Calu3 (cell line): ENCODE measurements at regions not wholly inside any gene's neighbourhood (a gene's known extent, or its start where the extent isn't known, plus 50 kb on each side); places are given as distances from the start of the nearest gene placed in this dataset.

ENCODE experiments used
- BruUV-seq: library from RNA; stranded (reverse); fragments of 400-500 nt; replicated peaks from 2 replicates; lab custom pipeline; 2021; lab: Mats Ljungman, UMichigan
- CTCF ChIA-PET: fragments of 300-600 bp; sonication (Branson Sonifier 250); formaldehyde crosslinking; loops from one replicate; lab custom pipeline; 2022; ENCODE audit warnings: antibody characterized with exemption; lab: Charles Lee
- DNase-seq: peaks from one replicate; pipeline ENCODE4 v3.0.0; 2022
- H3K27ac Mint-ChIP-seq: one replicate; pipeline ENCODE4 v1.8.0; 2022; ENCODE audit warnings: mixed read lengths; ENCODE audit not compliant: unreplicated experiment
- H3K27me3 Mint-ChIP-seq: one replicate; pipeline ENCODE4 v1.8.0; 2022; ENCODE audit warnings: mixed read lengths; ENCODE audit not compliant: unreplicated experiment
- H3K36me3 Mint-ChIP-seq: one replicate; pipeline ENCODE4 v1.8.0; 2022; ENCODE audit warnings: mild to moderate bottlenecking, moderate library complexity, mixed read lengths; ENCODE audit not compliant: insufficient read depth, unreplicated experiment
- H3K4me1 Mint-ChIP-seq: one replicate; pipeline ENCODE4 v1.8.0; 2022; ENCODE audit warnings: mild to moderate bottlenecking, low read depth, mixed read lengths; ENCODE audit not compliant: unreplicated experiment
- H3K4me3 Mint-ChIP-seq: one replicate; pipeline ENCODE4 v1.8.0; 2022; ENCODE audit warnings: mild to moderate bottlenecking, low read depth, moderate library complexity, mixed read lengths; ENCODE audit not compliant: unreplicated experiment
- H3K9me3 Mint-ChIP-seq: one replicate; pipeline ENCODE4 v1.8.0; 2022; ENCODE audit warnings: low read depth, mixed read lengths; ENCODE audit not compliant: unreplicated experiment
- CTCF ChIP-seq: fragments of 200-600 bp; IDR thresholded peaks from one replicate; pipeline ENCODE4 v1.8.0; 2022; ENCODE audit warnings: antibody characterized with exemption; ENCODE audit not compliant: unreplicated experiment
- intact Hi-C: fragments of 100-400 bp; cut with micrococcal nuclease; formaldehyde crosslinking; loops from one replicate; pipeline ENCODE4 v1.10.0; 2022; ENCODE audit not compliant: unreplicated experiment

GRCh38 chr4:53902786-53903185 lies 161.6 kb downstream of the CHIC2 start:
- no peaks in the 10 kb centered on the region for H3K9me3 Mint-ChIP-seq
- CTCF ChIA-PET, result no interaction called here
- BruUV-seq, result no TSS peak

DNA sequence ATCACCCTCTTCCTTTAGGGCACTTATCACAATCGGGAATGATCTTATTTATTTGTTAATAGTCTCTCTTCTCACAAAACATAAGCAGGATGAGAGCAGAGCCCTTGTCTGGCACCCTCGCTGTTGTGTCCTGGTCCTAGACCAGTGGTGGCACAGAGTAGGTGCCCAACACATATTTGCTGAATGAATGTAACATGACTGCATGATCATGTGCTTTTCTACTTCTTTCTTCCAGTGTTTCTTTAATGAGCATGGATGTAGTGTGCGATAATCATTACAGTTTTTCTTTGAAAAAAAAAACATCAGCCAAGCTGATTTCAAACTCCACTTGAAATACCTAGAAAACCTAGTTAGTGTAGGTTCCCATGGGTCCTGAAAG lies 164.1 kb downstream of the CHIC2 start:
- BruUV-seq, result no TSS peak
- H3K4me3 Mint-ChIP-seq, result no peak overlapping the region
- H3K27ac Mint-ChIP-seq, result no peak overlapping the region
- TF ChIP-seq CTCF, result no peak
- H3K27me3 Mint-ChIP-seq, result peaks cover 27% of the 10 kb centered on the region
- CTCF ChIA-PET, result no interaction called here
- no peaks in the 10 kb centered on the region for H3K4me1 Mint-ChIP-seq
- H3K36me3 Mint-ChIP-seq, result no peaks in the 10 kb centered on the region
- intact Hi-C loops, result loop anchor here (10.0 kb wide), 3 partner anchors 195 to 395 kb away; no protein-coding TSS in a partner anchor
- H3K9me3 Mint-ChIP-seq, result no peaks in the 10 kb centered on the region
- DNase-seq, result no peak

More at GRCh38 chr4:53902786-53903185, 161.6 kb downstream of the CHIC2 start:
- TF ChIP-seq CTCF, result no peak
- Mint-ChIP-seq H3K27me3 (peaks cover 31% of the 10 kb centered on the region), H3K36me3 (no peaks in the 10 kb centered on the region), H3K4me3 (no peak overlapping the region), H3K4me1 (peaks cover 9% of the 10 kb centered on the region), H3K27ac (no peak overlapping the region)
- intact Hi-C loops, result loop anchor here (10.0 kb wide), 3 partner anchors 198 to 398 kb away; no protein-coding TSS in a partner anchor
- no peak for DNase-seq

- intact Hi-C loops, result loop anchor here (10.0 kb wide), 3 partner anchors 195 to 395 kb away; no protein-coding TSS in a partner anchor
- BruUV-seq, result no TSS peak
- no peak for TF ChIP-seq CTCF
- DNase-seq, result no peak
- H3K9me3 Mint-ChIP-seq, result no peaks in the 10 kb centered on the region
- no peaks in the 10 kb centered on the region for H3K4me1 Mint-ChIP-seq
- H3K36me3 Mint-ChIP-seq, result no peaks in the 10 kb centered on the region
- no peak overlapping the region for H3K27ac Mint-ChIP-seq
- CTCF ChIA-PET, result no interaction called here
- no peak overlapping the region for H3K4me3 Mint-ChIP-seq
- H3K27me3 Mint-ChIP-seq, result peaks cover 27% of the 10 kb centered on the region
Measured at GRCh38 chr4:53899586-53900270, 164.7 kb downstream of the CHIC2 start.

- Mint-ChIP-seq H3K27me3 (no peaks in the 10 kb centered on the region), H3K4me3 (no peak overlapping the region), H3K27ac (no peak overlapping the region), H3K9me3 (no peaks in the 10 kb centered on the region), H3K36me3 (no peaks in the 10 kb centered on the region), H3K4me1 (no peaks in the 10 kb centered on the region)
- DNase-seq, result no peak
- no TSS peak for BruUV-seq
- CTCF ChIA-PET, result no interaction called here
- intact Hi-C loops, result no loop called here
- no peak for TF ChIP-seq CTCF
Measured at GRCh38 chr4:53895137-53895536, 169.3 kb downstream of the CHIC2 start.
